Mesenchymal stem cell (in vitro differentiated cells and primary cell): ENCODE measurements at regions not wholly inside any gene's neighbourhood (a gene's known extent, or its start where the extent isn't known, plus 50 kb on each side); places are given as distances from the start of the nearest gene placed in this dataset.

Source experiments
- DNase-seq: peaks from one replicate; pipeline ENCODE4 v3.0.0-alpha.2; 2013
- H2AFZ ChIP-seq: one replicate; pipeline ENCODE4 v1.6.1; 2013; ENCODE audit warnings: low read depth, mild to moderate bottlenecking, control low read depth, inconsistent platforms, low read length, moderate library complexity
- H2AK5ac ChIP-seq: 2 replicates; pipeline ENCODE4 v1.6.1; 2013; ENCODE audit warnings: low read length, moderate library complexity, mild to moderate bottlenecking, inconsistent platforms; ENCODE audit not compliant: severe bottlenecking
- H2BK120ac ChIP-seq: one replicate; pipeline ENCODE4 v1.6.1; 2013; ENCODE audit warnings: low read depth, mild to moderate bottlenecking, inconsistent platforms, low read length, moderate library complexity
- H2BK12ac ChIP-seq, 2 experiments: one replicate each; pipeline ENCODE4 v1.6.1; 2013; ENCODE audit warnings: inconsistent platforms in 2 of 2, low read length in 2 of 2, mild to moderate bottlenecking in 2 of 2, moderate library complexity in 2 of 2, control low read depth in 1 of 2
- H2BK15ac ChIP-seq: one replicate; pipeline ENCODE4 v1.6.1; 2013; ENCODE audit warnings: mild to moderate bottlenecking, low read depth, inconsistent platforms; ENCODE audit not compliant: poor library complexity, severe bottlenecking
- H2BK5ac ChIP-seq: 2 replicates; pipeline ENCODE4 v1.6.1; 2013; ENCODE audit warnings: low read depth, mild to moderate bottlenecking, low read length, control low read depth, inconsistent platforms; ENCODE audit not compliant: poor library complexity, severe bottlenecking
- H3K14ac ChIP-seq, 2 experiments: one replicate each; pipeline ENCODE4 v1.6.1; 2013; ENCODE audit warnings: inconsistent platforms in 2 of 2, low read length in 2 of 2, control low read depth in 1 of 2, mild to moderate bottlenecking in 1 of 2, moderate library complexity in 1 of 2
- H3K18ac ChIP-seq, 2 experiments: one replicate each; pipeline ENCODE4 v1.6.1; 2013; ENCODE audit warnings: inconsistent platforms in 2 of 2, low read length in 2 of 2, control low read depth in 1 of 2, low read depth in 1 of 2, mild to moderate bottlenecking in 1 of 2
- H3K23ac ChIP-seq, 2 experiments: one replicate each; pipeline ENCODE4 v1.6.1; 2013; ENCODE audit warnings: inconsistent platforms in 2 of 2, low read length in 2 of 2, mild to moderate bottlenecking in 2 of 2, moderate library complexity in 2 of 2, control low read depth in 1 of 2
- H3K27ac ChIP-seq: 2 replicates; pipeline ENCODE4 v1.5.1; 2013; ENCODE audit warnings: mild to moderate bottlenecking, moderate library complexity, low read length, control low read depth, inconsistent platforms; ENCODE audit not compliant: poor library complexity, severe bottlenecking
- H3K27me3 ChIP-seq, 2 experiments: 2 replicates each; pipeline versions ENCODE4 v1.6.1 to v1.7.0; 2013; ENCODE audit warnings: low read length in 2 of 2, mild to moderate bottlenecking in 2 of 2, moderate library complexity in 2 of 2, control low read depth in 1 of 2, inconsistent platforms in 1 of 2; ENCODE audit not compliant: control insufficient read depth in 1 of 2, insufficient read depth in 1 of 2
- H3K36me3 ChIP-seq, 2 experiments: 2 replicates each; pipeline versions ENCODE4 v1.6.1 to v1.7.0; 2013; ENCODE audit warnings: low read length in 2 of 2, control low read depth in 1 of 2, inconsistent platforms in 1 of 2, low read depth in 1 of 2, mild to moderate bottlenecking in 1 of 2; ENCODE audit not compliant: insufficient read depth in 2 of 2, control insufficient read depth in 1 of 2
- H3K4ac ChIP-seq, 2 experiments: one replicate each; pipeline ENCODE4 v1.6.1; 2013; ENCODE audit warnings: inconsistent platforms in 2 of 2, low read length in 2 of 2, mild to moderate bottlenecking in 2 of 2, moderate library complexity in 2 of 2, control low read depth in 1 of 2, low read depth in 1 of 2
- H3K4me1 ChIP-seq: 2 replicates; pipeline ENCODE4 v1.6.1; 2013; ENCODE audit warnings: low read depth, low read length, control low read depth; ENCODE audit not compliant: control insufficient read depth, insufficient read depth
- H3K4me2 ChIP-seq: 2 replicates; pipeline ENCODE4 v1.6.1; 2013; ENCODE audit warnings: low read length, mild to moderate bottlenecking, inconsistent platforms; ENCODE audit not compliant: poor library complexity, severe bottlenecking
- H3K4me3 ChIP-seq, 2 experiments: 2 replicates each; pipeline versions ENCODE4 v1.5.1 to v1.7.0; 2013; ENCODE audit warnings: low read length in 2 of 2, mild to moderate bottlenecking in 2 of 2, control low read depth in 1 of 2, low read depth in 1 of 2; ENCODE audit not compliant: insufficient read depth in 1 of 2
- H3K79me1 ChIP-seq: replicated peaks from 2 replicates; pipeline ENCODE4 v1.6.1; 2013; ENCODE audit warnings: mild to moderate bottlenecking, control low read depth, low read length, inconsistent platforms; ENCODE audit not compliant: poor library complexity, severe bottlenecking
- H3K9ac ChIP-seq: 2 replicates; pipeline ENCODE4 v1.7.0; 2013; ENCODE audit warnings: mild to moderate bottlenecking, low read length, moderate library complexity
- H3K9me3 ChIP-seq: 2 replicates; pipeline ENCODE4 v1.7.0; 2013; ENCODE audit warnings: mild to moderate bottlenecking, low read length; ENCODE audit not compliant: control insufficient read depth
- H4K8ac ChIP-seq: one replicate; pipeline ENCODE4 v1.6.1; 2013; ENCODE audit warnings: inconsistent platforms, mild to moderate bottlenecking, low read length, moderate library complexity
- H4K91ac ChIP-seq: one replicate; pipeline ENCODE4 v1.6.1; 2013; ENCODE audit warnings: mild to moderate bottlenecking, low read length, inconsistent platforms
- WGBS: methylation state at CpG from one replicate; pipeline ENCODE4 v1.1.7; 2013; ENCODE audit warnings: mixed read lengths; 5-methylcytosine and 5-hydroxymethylcytosine counted together

DNA sequence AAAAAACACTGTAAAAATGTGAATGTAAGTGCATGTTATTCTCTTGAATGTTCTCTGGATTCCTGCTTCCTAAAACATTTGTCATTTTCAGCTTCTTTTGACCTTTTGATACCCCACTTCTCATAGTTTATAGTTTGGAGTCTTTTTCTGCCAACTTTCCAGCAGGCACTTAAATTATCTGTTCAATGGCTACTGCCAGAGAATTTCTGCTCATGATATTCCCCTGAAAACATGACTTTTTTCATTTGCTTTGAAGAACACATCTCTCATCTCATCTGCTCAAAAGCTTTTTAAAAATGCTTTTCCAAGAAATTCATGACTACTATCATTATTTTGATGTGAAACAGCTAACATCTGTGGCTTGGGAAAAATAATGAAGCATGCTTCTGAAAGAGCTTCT, 269.7 kb upstream of the PCDH7 start:
- H3K4ac ChIP-seq, result no peak overlapping the region
- H3K27ac ChIP-seq, result no peak overlapping the region
- no peaks in the 10 kb centered on the region for H3K4me1 ChIP-seq
- no peaks in the 10 kb centered on the region for H3K36me3 ChIP-seq
- no peaks in the 10 kb centered on the region for H3K27me3 ChIP-seq
- no peak overlapping the region for H2BK120ac ChIP-seq
- no peak overlapping the region for H3K18ac ChIP-seq
- H3K23ac ChIP-seq, result no peak overlapping the region
- H3K4me2 ChIP-seq, result no peak overlapping the region
- no peaks in the 10 kb centered on the region for H3K9me3 ChIP-seq
- no peaks in the 10 kb centered on the region for H3K79me1 ChIP-seq
- H3K4me3 ChIP-seq, result no peak overlapping the region
- peak; percentile 33 for DNase-seq
- H4K91ac ChIP-seq, result no peak overlapping the region
- no peak overlapping the region for H4K8ac ChIP-seq
- H2BK15ac ChIP-seq, result no peak overlapping the region
- H2BK12ac ChIP-seq, result no peak overlapping the region
- no peak overlapping the region for H2AFZ ChIP-seq
- no peak overlapping the region for H2AK5ac ChIP-seq
- no peak overlapping the region for H2BK5ac ChIP-seq
- H3K14ac ChIP-seq, result no peak overlapping the region
- H3K9ac ChIP-seq, result no peak overlapping the region

DNA sequence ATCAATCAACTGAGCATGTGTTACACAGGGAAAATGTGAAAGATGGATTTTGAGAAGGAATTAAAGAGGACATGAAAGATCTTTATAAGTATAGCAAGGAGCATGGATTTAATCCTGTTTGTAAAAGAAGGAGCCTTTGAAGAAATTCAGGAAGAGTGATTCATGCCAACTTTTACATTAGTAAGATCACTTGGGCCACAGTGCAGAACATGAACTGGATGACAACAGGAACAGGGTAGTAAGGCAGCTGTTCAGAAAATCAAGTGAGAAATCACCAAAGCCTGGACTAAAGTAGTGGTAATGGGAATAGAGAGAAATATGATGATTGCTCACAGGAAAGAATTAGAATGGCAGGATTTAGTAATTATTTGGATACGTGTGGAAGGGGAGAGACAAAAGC, 265.7 kb upstream of the PCDH7 start:
- no peaks in the 10 kb centered on the region for H3K36me3 ChIP-seq
- H3K27me3 ChIP-seq, result no peaks in the 10 kb centered on the region
- H2AK5ac ChIP-seq, result no peak overlapping the region
- no peak overlapping the region for H3K18ac ChIP-seq
- H2AFZ ChIP-seq, result no peak overlapping the region
- H4K91ac ChIP-seq, result no peak overlapping the region
- no peak overlapping the region for H3K4ac ChIP-seq
- H2BK12ac ChIP-seq, result no peak overlapping the region
- H2BK15ac ChIP-seq, result no peak overlapping the region
- no peaks in the 10 kb centered on the region for H3K79me1 ChIP-seq
- H3K4me3 ChIP-seq, result no peak overlapping the region
- no peak overlapping the region for H3K23ac ChIP-seq
- 92% methylated on average over 1 of the region's 1 CpG for WGBS
- no peaks in the 10 kb centered on the region for H3K9me3 ChIP-seq
- no peak overlapping the region for H3K4me2 ChIP-seq
- H3K14ac ChIP-seq, result no peak overlapping the region
- H2BK5ac ChIP-seq, result no peak overlapping the region
- DNase-seq, result no peak
- no peaks in the 10 kb centered on the region for H3K4me1 ChIP-seq
- no peak overlapping the region for H2BK120ac ChIP-seq
- H4K8ac ChIP-seq, result no peak overlapping the region
- H3K9ac ChIP-seq, result no peak overlapping the region
- no peak overlapping the region for H3K27ac ChIP-seq

- H3K18ac ChIP-seq, result no peak overlapping the region
- no peak overlapping the region for H4K91ac ChIP-seq
- H3K27me3 ChIP-seq, result no peaks in the 10 kb centered on the region
- no peak overlapping the region for H2AK5ac ChIP-seq
- no peak overlapping the region for H3K4ac ChIP-seq
- H3K9ac ChIP-seq, result no peak overlapping the region
- DNase-seq, result no peak
- H2BK5ac ChIP-seq, result no peak overlapping the region
- no peak overlapping the region for H3K4me3 ChIP-seq
- no peak overlapping the region for H2BK12ac ChIP-seq
- no peaks in the 10 kb centered on the region for H3K4me1 ChIP-seq
- no peak overlapping the region for H3K14ac ChIP-seq
- no peak overlapping the region for H2AFZ ChIP-seq
- H3K79me1 ChIP-seq, result no peaks in the 10 kb centered on the region
- no peak overlapping the region for H3K23ac ChIP-seq
- H3K27ac ChIP-seq, result no peak overlapping the region
- H4K8ac ChIP-seq, result no peak overlapping the region
- H3K9me3 ChIP-seq, result no peaks in the 10 kb centered on the region
- 100% methylated on average over 4 of the region's 4 CpGs for WGBS
- H3K36me3 ChIP-seq, result no peaks in the 10 kb centered on the region
- H2BK120ac ChIP-seq, result no peak overlapping the region
- no peak overlapping the region for H3K4me2 ChIP-seq
- no peak overlapping the region for H2BK15ac ChIP-seq
These were observed 263.5 kb upstream of the PCDH7 start for GRCh38 chr4:30456716-30457115.

DNA sequence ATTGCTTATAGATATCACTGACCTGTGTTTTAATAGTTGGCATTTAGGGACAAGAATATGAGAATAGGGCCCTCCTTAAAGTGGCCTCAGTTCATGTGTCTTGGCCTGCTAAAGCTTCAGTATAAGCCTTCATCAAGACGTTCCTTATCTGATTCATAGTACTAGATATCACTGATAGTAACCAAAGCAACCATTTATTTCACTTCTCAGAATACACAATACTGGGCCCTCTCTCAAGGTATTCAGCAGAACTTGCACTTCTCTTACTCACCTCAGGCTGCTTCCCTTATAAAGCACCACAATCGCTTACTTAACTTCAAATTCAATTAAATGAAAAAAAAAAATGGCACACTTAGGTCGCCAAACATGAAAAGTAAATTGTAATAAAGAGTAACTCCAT, 259.4 kb upstream of the PCDH7 start:
- DNase-seq, result no peak
- no peak overlapping the region for H3K18ac ChIP-seq
- H3K4ac ChIP-seq, result no peak overlapping the region
- H3K36me3 ChIP-seq, result no peaks in the 10 kb centered on the region
- H3K9ac ChIP-seq, result no peak overlapping the region
- no peak overlapping the region for H3K27ac ChIP-seq
- no peak overlapping the region for H2BK5ac ChIP-seq
- H2BK12ac ChIP-seq, result no peak overlapping the region
- WGBS, result 72% methylated on average over 2 of the region's 3 CpGs
- no peaks in the 10 kb centered on the region for H3K9me3 ChIP-seq
- no peak overlapping the region for H2BK15ac ChIP-seq
- no peak overlapping the region for H4K8ac ChIP-seq
- no peaks in the 10 kb centered on the region for H3K27me3 ChIP-seq
- no peak overlapping the region for H3K4me2 ChIP-seq
- H3K4me3 ChIP-seq, result no peak overlapping the region
- no peak overlapping the region for H3K23ac ChIP-seq
- H2AFZ ChIP-seq, result no peak overlapping the region
- H2AK5ac ChIP-seq, result no peak overlapping the region
- no peak overlapping the region for H2BK120ac ChIP-seq
- H3K79me1 ChIP-seq, result no peaks in the 10 kb centered on the region
- no peaks in the 10 kb centered on the region for H3K4me1 ChIP-seq
- no peak overlapping the region for H4K91ac ChIP-seq
- H3K14ac ChIP-seq, result no peak overlapping the region
